H1 (cell line): ENCODE measurements at regions not wholly inside any gene's neighbourhood (a gene's known extent, or its start where the extent isn't known, plus 50 kb on each side); places are given as distances from the start of the nearest gene placed in this dataset.

Experiments used
- CTCF ChIA-PET: fragments of 300-600 bp; sonication (Branson Sonifier 250); formaldehyde crosslinking; loops from one replicate; lab custom pipeline; 2021; ENCODE audit not compliant: partially characterized antibody; lab: Charles Lee
- POLR2A ChIA-PET: fragments of 300-600 bp; sonication (Branson Sonifier 250); formaldehyde crosslinking; loops from one replicate; lab custom pipeline; 2021; ENCODE audit warnings: inconsistent platforms; ENCODE audit not compliant: partially characterized antibody; lab: Charles Lee
- DNase-seq, 2 experiments: peaks; one replicate each; pipeline versions ENCODE4 v3.0.0 to v3.0.0-alpha.2; 2010 to 2022; ENCODE audit warnings: low spot score in 2 of 2, low read depth in 1 of 2, mixed read lengths in 1 of 2
- FAIRE-seq: peaks from 2 replicates; lab custom pipeline; 2011; peaks lifted over from hg19 to GRCh38; lab: Jason Lieb, UNC
- H2AFZ ChIP-seq: 2 replicates; pipeline ENCODE4 v1.8.1; 2012; ENCODE audit warnings: low read length, inconsistent platforms
- H2AK5ac ChIP-seq: 2 replicates; pipeline ENCODE4 v1.6.1; 2013; ENCODE audit warnings: low read depth, low read length
- H2BK120ac ChIP-seq: replicated peaks from 2 replicates; pipeline ENCODE3; 2013; ENCODE audit warnings: low read depth, low read length, inconsistent platforms
- H2BK12ac ChIP-seq: 2 replicates; pipeline ENCODE4 v1.6.1; 2013; ENCODE audit warnings: low read depth, low read length
- H2BK15ac ChIP-seq: 2 replicates; pipeline ENCODE4 v1.6.1; 2013; ENCODE audit warnings: low read length
- H2BK20ac ChIP-seq: 2 replicates; pipeline ENCODE4 v1.6.1; 2013; ENCODE audit warnings: low read length
- H2BK5ac ChIP-seq: 2 replicates; pipeline ENCODE4 v1.6.1; 2013; ENCODE audit warnings: low read depth, low read length
- H3K14ac ChIP-seq: 2 replicates; pipeline ENCODE4 v1.6.1; 2013; ENCODE audit warnings: inconsistent platforms; ENCODE audit not compliant: insufficient read length
- H3K18ac ChIP-seq: 2 replicates; pipeline ENCODE4 v1.6.1; 2013; ENCODE audit warnings: low read length; ENCODE audit errors: extremely low read depth
- H3K23ac ChIP-seq: 2 replicates; pipeline ENCODE4 v1.6.1; 2013; ENCODE audit warnings: inconsistent platforms; ENCODE audit not compliant: insufficient read length
- H3K23me2 ChIP-seq: 2 replicates; pipeline ENCODE4 v1.6.1; 2013; ENCODE audit warnings: low read depth, low read length
- H3K27ac ChIP-seq: 2 replicates; pipeline ENCODE4 v1.6.1; 2011; ENCODE audit warnings: low read depth, low read length, inconsistent platforms
- H3K27me3 ChIP-seq, 4 experiments: replicated peaks in 1 of 4; 1 replicate in 1 of 4; 2 replicates in 3 of 4; pipeline versions ENCODE4 v1.6.1 to v1.8.1; 2011 to 2013; ENCODE audit warnings: low read length in 3 of 4, mild to moderate bottlenecking in 3 of 4, inconsistent platforms in 2 of 4, mixed read lengths in 2 of 4, moderate library complexity in 1 of 4; ENCODE audit not compliant: control insufficient read depth in 3 of 4, insufficient read depth in 3 of 4; ENCODE audit errors: extremely low read depth in 1 of 4
- H3K36me3 ChIP-seq, 4 experiments: 2 replicates each; pipeline versions ENCODE4 v1.6.1 to v1.8.1; 2011 to 2013; ENCODE audit warnings: mild to moderate bottlenecking in 4 of 4, low read length in 3 of 4, moderate library complexity in 2 of 4, control low read depth in 1 of 4, inconsistent platforms in 1 of 4; ENCODE audit not compliant: insufficient read depth in 4 of 4, control insufficient read depth in 2 of 4
- H3K4ac ChIP-seq: replicated peaks from 2 replicates; pipeline ENCODE3; 2013; ENCODE audit warnings: low read length, low read depth, mixed read lengths, inconsistent platforms; ENCODE audit not compliant: insufficient read length
- H3K4me1 ChIP-seq, 4 experiments: replicated peaks in 1 of 4; 1 replicate in 1 of 4; 2 replicates in 3 of 4; pipeline versions ENCODE4 v1.6.1 to v1.8.1; 2011 to 2013; ENCODE audit warnings: low read length in 3 of 4, inconsistent platforms in 2 of 4, mixed read lengths in 1 of 4; ENCODE audit not compliant: insufficient read depth in 4 of 4, control insufficient read depth in 3 of 4
- H3K4me2 ChIP-seq, 2 experiments: 2 replicates each; pipeline versions ENCODE4 v1.6.1 to v1.8.1; 2011 to 2013; ENCODE audit warnings: low read depth in 2 of 2, low read length in 2 of 2, control low read depth in 1 of 2, inconsistent platforms in 1 of 2, mild to moderate bottlenecking in 1 of 2; ENCODE audit not compliant: insufficient read depth in 1 of 2
- H3K4me3 ChIP-seq, 4 experiments: fragments of 200-600, 300-600 bp in 1 of 4; sonication (generic), shearing (Covaris generic), sonication (Bioruptor Twin) in 1 of 4; 2 replicates each; pipeline versions ENCODE4 v1.5.1 to v1.8.1; 2011 to 2016; ENCODE audit warnings: low read length in 4 of 4, low read depth in 3 of 4, control low read depth in 2 of 4, inconsistent platforms in 2 of 4, mild to moderate bottlenecking in 2 of 4, mixed read lengths in 1 of 4, moderate library complexity in 1 of 4; ENCODE audit not compliant: insufficient read depth in 2 of 4; ENCODE audit errors: extremely low read depth in 1 of 4
- H3K56ac ChIP-seq: replicated peaks from 2 replicates; pipeline ENCODE3; 2013; ENCODE audit warnings: low read depth, mild to moderate bottlenecking, mixed read lengths, low read length, inconsistent platforms; ENCODE audit not compliant: insufficient read length
- H3K79me1 ChIP-seq: 2 replicates; pipeline ENCODE4 v1.6.1; 2013; ENCODE audit warnings: low read depth, low read length, control low read depth
- H3K79me2 ChIP-seq, 2 experiments: 2 replicates each; pipeline versions ENCODE4 v1.6.1 to v1.8.1; 2012 to 2013; ENCODE audit warnings: low read length in 2 of 2, mild to moderate bottlenecking in 2 of 2, inconsistent platforms in 1 of 2; ENCODE audit not compliant: insufficient read depth in 2 of 2, control insufficient read depth in 1 of 2
- H3K9ac ChIP-seq, 4 experiments: replicated peaks in 1 of 4; 1 replicate in 1 of 4; 2 replicates in 3 of 4; pipeline versions ENCODE4 v1.6.1 to v1.8.1; 2011 to 2013; ENCODE audit warnings: low read depth in 3 of 4, low read length in 3 of 4, control low read depth in 2 of 4, mild to moderate bottlenecking in 2 of 4, moderate library complexity in 2 of 4, inconsistent platforms in 1 of 4; ENCODE audit errors: extremely low read depth in 1 of 4
- H3K9me3 ChIP-seq, 2 experiments: 2 replicates each; pipeline versions ENCODE4 v1.6.1 to v1.8.1; 2012 to 2013; ENCODE audit warnings: mild to moderate bottlenecking in 2 of 2, moderate library complexity in 2 of 2, control low read depth in 1 of 2, inconsistent platforms in 1 of 2, low read depth in 1 of 2, low read length in 1 of 2, mixed read lengths in 1 of 2; ENCODE audit not compliant: insufficient read depth in 2 of 2
- H4K20me1 ChIP-seq, 2 experiments: replicated peaks in 1 of 2; 2 replicates each; pipeline versions ENCODE3 to v1.8.1; 2011 to 2013; ENCODE audit warnings: inconsistent platforms in 2 of 2, low read length in 2 of 2, mild to moderate bottlenecking in 1 of 2; ENCODE audit not compliant: insufficient read depth in 2 of 2, control insufficient read depth in 1 of 2
- H4K5ac ChIP-seq: 2 replicates; pipeline ENCODE4 v1.6.1; 2013; ENCODE audit warnings: low read length, low read depth, mixed read lengths, inconsistent platforms; ENCODE audit not compliant: insufficient read length
- H4K8ac ChIP-seq: 2 replicates; pipeline ENCODE4 v1.8.0; 2013; ENCODE audit warnings: mild to moderate bottlenecking, moderate library complexity, low read length, inconsistent platforms; ENCODE audit not compliant: insufficient read depth; ENCODE audit errors: extremely low read depth
- H4K91ac ChIP-seq: replicated peaks from 2 replicates; pipeline ENCODE3; 2013; ENCODE audit warnings: low read length, mixed read lengths, inconsistent platforms; ENCODE audit not compliant: insufficient read length
- ASH2L ChIP-seq: fragments of 200-600, 300-600 bp; sonication (generic); IDR thresholded peaks from one replicate; pipeline ENCODE4 v1.7.1; 2017; ENCODE audit warnings: low read length
- BRCA1 ChIP-seq: IDR thresholded peaks from 2 replicates; pipeline ENCODE4 v1.6.1; 2012; ENCODE audit warnings: low read depth, low read length, improper control_type of control experiment
- CREB1 ChIP-seq: IDR thresholded peaks from 2 replicates; pipeline ENCODE4 v1.6.1; 2012; ENCODE audit warnings: inconsistent platforms
- GTF2F1 ChIP-seq: IDR thresholded peaks from 2 replicates; pipeline ENCODE4 v1.6.1; 2012; ENCODE audit warnings: low read depth, low read length, improper control_type of control experiment, borderline replicate concordance
- HDAC6 ChIP-seq: IDR thresholded peaks from one replicate; pipeline ENCODE4 v1.7.1; 2012; ENCODE audit warnings: low read depth, mild to moderate bottlenecking, inconsistent platforms, low read length, moderate library complexity
- KDM5A ChIP-seq: fragments of 200-600 bp; IDR thresholded peaks from 2 replicates; pipeline ENCODE4 v1.7.1; 2012; ENCODE audit warnings: mild to moderate bottlenecking, low read length, inconsistent platforms, mixed read lengths
- POU5F1 ChIP-seq: IDR thresholded peaks from 2 replicates; pipeline ENCODE4 v1.6.1; 2011; ENCODE audit warnings: low read depth, mild to moderate bottlenecking, low read length, moderate library complexity
- RXRA ChIP-seq: IDR thresholded peaks from 2 replicates; pipeline ENCODE4 v1.6.1; 2011; ENCODE audit warnings: low read depth, mild to moderate bottlenecking, low read length, moderate library complexity; ENCODE audit not compliant: insufficient read depth
- SIRT6 ChIP-seq: IDR thresholded peaks from one replicate; pipeline ENCODE4 v1.7.1; 2012; ENCODE audit warnings: low read length, inconsistent platforms
- TCF12 ChIP-seq: IDR thresholded peaks from 2 replicates; pipeline ENCODE4 v1.6.1; 2011; ENCODE audit warnings: low read depth, mild to moderate bottlenecking, low read length
- WGBS, 2 experiments: shearing (Covaris generic) in 1 of 2; methylation state at CpG; one replicate each; pipeline versions ENCODE4 v1.1.6 to v1.1.7; 2013 to 2015; ENCODE audit warnings: low lambda C conversion rate in 2 of 2, mixed read lengths in 2 of 2, inconsistent platforms in 1 of 2, low coverage in 1 of 2, missing lambda C conversion rate in 1 of 2; ENCODE audit not compliant: insufficient replicate concordance in 2 of 2, insufficient coverage in 1 of 2, insufficient read length in 1 of 2; ENCODE audit errors: extremely low coverage in 1 of 2, missing lambda C conversion rate in 1 of 2; 5-methylcytosine and 5-hydroxymethylcytosine counted together
- TF ChIP-seq, protein P1 (sequence below): IDR thresholded peaks from 2 replicates; pipeline ENCODE4 v1.6.1; 2012; ENCODE audit warnings: inconsistent platforms

DNA sequence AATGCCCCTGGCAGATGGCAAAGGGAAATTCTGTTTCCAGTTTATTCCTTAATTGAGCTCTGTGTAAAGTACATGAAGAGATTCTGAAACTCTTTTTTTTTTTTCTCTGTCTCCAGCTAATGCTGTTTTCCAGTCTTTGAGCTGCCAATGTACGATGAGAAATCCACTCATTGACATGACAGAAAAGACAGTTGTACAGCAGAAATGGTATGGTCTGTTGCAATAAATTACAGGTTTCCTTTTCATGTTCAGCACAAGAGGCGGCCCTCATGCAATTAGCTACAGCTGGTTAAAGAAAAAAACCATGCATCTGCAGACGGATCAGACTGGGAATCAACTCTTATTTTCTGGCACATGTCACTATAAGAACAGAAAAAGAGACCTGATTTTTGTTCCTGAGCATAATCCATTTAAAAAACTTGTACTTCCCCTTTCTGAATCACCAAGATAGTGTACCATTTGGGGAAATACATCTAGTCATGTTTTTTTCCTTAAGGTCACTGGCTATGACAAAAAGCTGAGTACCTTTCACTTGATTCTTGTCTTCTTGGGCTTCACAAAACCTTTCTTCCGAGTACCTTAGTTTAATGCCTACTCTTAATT, 289.8 kb upstream of the PREP start:
- Histone ChIP-seq H3K4ac (no peak overlapping the region), H2AFZ (no peak overlapping the region), H2BK15ac (no peak overlapping the region), H3K23ac (no peak overlapping the region), H3K4me3 (no peak overlapping the region), H3K56ac (no peak overlapping the region), H3K27ac (no peak overlapping the region), H4K8ac (no peak overlapping the region), H3K9me3 (peaks cover 5 to 7% of the 10 kb centered on the region in 2 experiments; a peak in 1 of 4 replicates), H2AK5ac (no peak overlapping the region), H2BK12ac (no peak overlapping the region), H4K5ac (no peak overlapping the region), H3K79me1 (no peaks in the 10 kb centered on the region), H3K9ac (no peak overlapping the region), H2BK20ac (no peak overlapping the region), H3K4me2 (no peak overlapping the region), H2BK5ac (no peak overlapping the region), H3K18ac (no peak overlapping the region), H3K27me3 (no peaks in the 10 kb centered on the region), H3K36me3 (no peaks in the 10 kb centered on the region), H2BK120ac (no peak overlapping the region), H4K20me1 (no peaks in the 10 kb centered on the region), H3K79me2 (no peaks in the 10 kb centered on the region), H4K91ac (no peak overlapping the region), H3K4me1 (peaks cover 0 to 6% (median 4%) of the 10 kb centered on the region in 4 experiments; a peak in 3 of 7 replicates), H3K14ac (no peak overlapping the region), H3K23me2 (peaks cover 1% of the 10 kb centered on the region; the same call in 1 of the 2 replicates)
- TF ChIP-seq ASH2L (no peak), RXRA (no peak), POU5F1 (no peak), HDAC6 (no peak), CREB1 (no peak), SIRT6 (no peak), TCF12 (no peak), BRCA1 (no peak), GTF2F1 (no peak), KDM5A (no peak)
- TF ChIP-seq, protein P1, sequence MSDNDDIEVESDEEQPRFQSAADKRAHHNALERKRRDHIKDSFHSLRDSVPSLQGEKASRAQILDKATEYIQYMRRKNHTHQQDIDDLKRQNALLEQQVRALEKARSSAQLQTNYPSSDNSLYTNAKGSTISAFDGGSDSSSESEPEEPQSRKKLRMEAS = no peak
- FAIRE-seq = no peak
- no peak for DNase-seq
- WGBS, 2 experiments = 79% methylated on average over 4 of the region's 4 CpGs; no CpG with 5 or more reads in 1 of the 2 experiments
- ChIA-PET POLR2A (no interaction called here), CTCF (interaction anchor here (0.7 to 0.9 kb wide), 2 partner anchors 139 to 194 kb away, joined by 3 read pairs; no protein-coding TSS in a partner anchor)
